Endothelial cell of umbilical vein (primary cell): ENCODE measurements at regions not wholly inside any gene's neighbourhood (a gene's known extent, or its start where the extent isn't known, plus 50 kb on each side); places are given as distances from the start of the nearest gene placed in this dataset.

Experiments
- BruUV-seq: library from RNA; stranded (reverse); fragments of 400-500 nt; replicated peaks from 2 replicates; lab custom pipeline; 2021; lab: Mats Ljungman, UMichigan
- CTCF ChIA-PET: fragments of 300-600, 350-600 bp; sonication (Branson Sonifier 250); formaldehyde crosslinking; loops from one replicate; lab custom pipeline; 2021; ENCODE audit warnings: antibody characterized with exemption, inconsistent platforms; lab: Charles Lee
- POLR2A ChIA-PET: fragments of 300-600, 350-600 bp; sonication (Branson Sonifier 250); formaldehyde crosslinking; loops from one replicate; lab custom pipeline; 2021; ENCODE audit warnings: antibody characterized with exemption, inconsistent platforms; lab: Charles Lee
- DNase-seq: peaks from one replicate; pipeline ENCODE4 v3.0.0-alpha.2; 2011; ENCODE audit warnings: low read depth, low spot score
- FAIRE-seq: peaks from 2 replicates; lab custom pipeline; 2011; peaks lifted over from hg19 to GRCh38; lab: Jason Lieb, UNC
- H2AFZ ChIP-seq: 2 replicates; pipeline ENCODE4 v1.6.0; 2012; ENCODE audit warnings: low read depth, low read length, control low read depth, inconsistent platforms
- H3K27ac ChIP-seq: 2 replicates; pipeline ENCODE4 v1.5.1; 2011; ENCODE audit warnings: low read depth, mild to moderate bottlenecking, control low read depth, low read length, moderate library complexity; ENCODE audit not compliant: insufficient read depth
- H3K27me3 ChIP-seq, 2 experiments: 2 replicates each; pipeline versions ENCODE4 v1.6.0 to v1.6.1; 2011; ENCODE audit warnings: low read length in 2 of 2, mixed read lengths in 1 of 2; ENCODE audit not compliant: control insufficient read depth in 2 of 2, insufficient read depth in 2 of 2
- H3K36me3 ChIP-seq, 2 experiments: 2 replicates in 1 of 2; 3 replicates in 1 of 2; pipeline ENCODE4 v1.5.1; 2011; ENCODE audit warnings: low read length in 2 of 2, mild to moderate bottlenecking in 1 of 2, moderate library complexity in 1 of 2; ENCODE audit not compliant: control insufficient read depth in 2 of 2, insufficient read depth in 2 of 2; ENCODE audit errors: extremely low read depth in 1 of 2
- H3K4me1 ChIP-seq: 3 replicates; pipeline ENCODE4 v1.5.1; 2011; ENCODE audit warnings: mild to moderate bottlenecking, low read length; ENCODE audit not compliant: control insufficient read depth, insufficient read depth; ENCODE audit errors: extremely low read depth
- H3K4me2 ChIP-seq: 2 replicates; pipeline ENCODE4 v1.6.1; 2011; ENCODE audit warnings: low read length, control low read depth, mixed read lengths; ENCODE audit not compliant: insufficient read depth
- H3K4me3 ChIP-seq, 3 experiments: fragments of 200-600 bp in 1 of 3; sonication (generic), shearing (Covaris generic) in 1 of 3; replicated peaks in 1 of 3; 2 replicates each; pipeline ENCODE4 v1.5.1; 2011 to 2016; ENCODE audit warnings: control low read depth in 3 of 3, low read length in 3 of 3, mild to moderate bottlenecking in 2 of 3, inconsistent platforms in 1 of 3, low read depth in 1 of 3, moderate library complexity in 1 of 3; ENCODE audit not compliant: insufficient read depth in 1 of 3
- H3K79me2 ChIP-seq: 2 replicates; pipeline ENCODE4 v1.6.0; 2012; ENCODE audit warnings: low read length, inconsistent platforms; ENCODE audit not compliant: control insufficient read depth, insufficient read depth
- H3K9ac ChIP-seq: replicated peaks from 2 replicates; pipeline ENCODE3; 2011; ENCODE audit warnings: low read length, control low read depth; ENCODE audit not compliant: insufficient read depth; ENCODE audit errors: extremely low read depth
- H3K9me1 ChIP-seq: replicated peaks from 3 replicates; pipeline ENCODE4 v1.6.0; 2011; ENCODE audit warnings: mild to moderate bottlenecking, low read length; ENCODE audit not compliant: control insufficient read depth, insufficient read depth; ENCODE audit errors: extremely low read depth
- H3K9me3 ChIP-seq: replicated peaks from 2 replicates; pipeline ENCODE4 v1.5.1; 2012; ENCODE audit warnings: low read length, inconsistent platforms; ENCODE audit not compliant: control insufficient read depth, insufficient read depth
- H4K20me1 ChIP-seq: replicated peaks from 2 replicates; pipeline ENCODE3; 2011; ENCODE audit warnings: mild to moderate bottlenecking, low read length; ENCODE audit not compliant: control insufficient read depth, insufficient read depth; ENCODE audit errors: extremely low read depth
- CTCF ChIP-seq, 2 donors: IDR thresholded peaks; 1 replicate in 1 of 2; 2 replicates in 1 of 2; pipeline ENCODE4 v1.5.1; 2011; ENCODE audit warnings: low read length in 2 of 2, mild to moderate bottlenecking in 2 of 2, moderate library complexity in 2 of 2, control low read depth in 1 of 2, inconsistent platforms in 1 of 2, low read depth in 1 of 2; ENCODE audit not compliant: insufficient read depth in 1 of 2; ENCODE audit errors: extremely low read depth in 1 of 2
- EZH2 ChIP-seq: IDR thresholded peaks from 2 replicates; pipeline ENCODE4 v1.6.1; 2012; ENCODE audit warnings: borderline replicate concordance, low read depth, mild to moderate bottlenecking, moderate library complexity, low read length, inconsistent platforms; ENCODE audit not compliant: severe bottlenecking
- FOS ChIP-seq: IDR thresholded peaks from 2 replicates; pipeline ENCODE4 v1.6.1; 2011; ENCODE audit warnings: mild to moderate bottlenecking, low read length, moderate library complexity, borderline replicate concordance; ENCODE audit not compliant: insufficient read depth
- GATA2 ChIP-seq: IDR thresholded peaks from 2 replicates; pipeline ENCODE4 v1.7.0; 2011; ENCODE audit warnings: low read depth, mild to moderate bottlenecking, moderate library complexity, mixed read lengths, low read length; ENCODE audit not compliant: insufficient read length, insufficient read depth
- JUN ChIP-seq: IDR thresholded peaks from 2 replicates; pipeline ENCODE4 v1.6.1; 2011; ENCODE audit warnings: borderline replicate concordance, low read depth; ENCODE audit not compliant: insufficient read length, insufficient read depth
- MAX ChIP-seq: IDR thresholded peaks from 2 replicates; pipeline ENCODE4 v1.6.1; 2011; ENCODE audit not compliant: insufficient read depth, insufficient read length
- MYC ChIP-seq: IDR thresholded peaks from one replicate; pipeline ENCODE4 v1.6.1; 2011; ENCODE audit warnings: mild to moderate bottlenecking, low read depth, low read length
- POLR2A ChIP-seq: IDR thresholded peaks from 2 replicates; pipeline ENCODE4 v1.6.1; 2012; ENCODE audit warnings: low read depth, mild to moderate bottlenecking, control low read depth, low read length
- POLR2AphosphoS5 ChIP-seq: IDR thresholded peaks from 2 replicates; pipeline ENCODE4 v1.6.1; 2012; ENCODE audit warnings: low read depth, mild to moderate bottlenecking, control low read depth, low read length, moderate library complexity; ENCODE audit not compliant: insufficient read depth
- dilution Hi-C: fragments of 300-500 bp; cut with MboI; formaldehyde crosslinking; loops from one replicate; pipeline ENCODE4 v1.15.0; 2019; ENCODE audit warnings: low sequenced_read_pairs; ENCODE audit not compliant: extremely low pct_ligation_motif_present
- intact Hi-C: fragments of 100-400 bp; cut with micrococcal nuclease; formaldehyde crosslinking; loops from one replicate; pipeline ENCODE4 v1.10.0; 2022

GRCh38 chr13:103788061-103788652 is 721.9 kb upstream of the SLC10A2 start:
- Histone ChIP-seq H2AFZ (no peak overlapping the region), H3K9ac (no peak overlapping the region), H3K36me3 (no peaks in the 10 kb centered on the region), H3K79me2 (no peaks in the 10 kb centered on the region), H3K4me3 (no peak overlapping the region), H3K4me1 (no peaks in the 10 kb centered on the region), H3K9me1 (no peaks in the 10 kb centered on the region), H3K27ac (no peak overlapping the region), H3K27me3 (no peaks in the 10 kb centered on the region), H3K9me3 (no peaks in the 10 kb centered on the region), H3K4me2 (no peak overlapping the region), H4K20me1 (no peaks in the 10 kb centered on the region)
- no peak for FAIRE-seq
- peak; percentile 4 for DNase-seq
- ChIA-PET CTCF (no interaction called here), POLR2A (no interaction called here)
- dilution Hi-C loops = no loop called here
- TF ChIP-seq MYC (no peak), CTCF (IDR thresholded peaks at IDR 0.05; ENCODE audit: extremely low read depth in 1 of 2, insufficient read depth in 1 of 2, low read depth in 1 of 2, low read length in 2 of 2) (peak in 1 of 2 donors; percentile 10), JUN (no peak), MAX (no peak), EZH2 (no peak), POLR2A (no peak), POLR2AphosphoS5 (no peak), GATA2 (no peak), FOS (no peak)
- intact Hi-C loops = no loop called here
- BruUV-seq = no TSS peak
